T-helper 17 cell (primary cell): ENCODE measurements at regions not wholly inside any gene's neighbourhood (a gene's known extent, or its start where the extent isn't known, plus 50 kb on each side); places are given as distances from the start of the nearest gene placed in this dataset.
"Not testable (repeated sequence)": the region's sequence is repeated elsewhere in the genome, so short reads cannot be mapped to it uniquely, and the experiment has no call there.

Source experiments
- ATAC-seq: fragments of 150-1000 bp; cut with Tn5 transposase; 2 replicates; pipeline ENCODE4 v1.10.0; 2021; ENCODE audit warnings: mild to moderate bottlenecking, moderate library complexity
- DNase-seq, 3 donors: peaks; one replicate each; pipeline versions ENCODE4 v3.0.0 to v3.0.0-alpha.2; 2020 to 2021
- H3K9me3 ChIP-seq: one replicate; pipeline ENCODE4 v1.7.0; 2013; ENCODE audit warnings: low read length, mild to moderate bottlenecking; ENCODE audit not compliant: control insufficient read depth, poor library complexity, severe bottlenecking
- H3K27ac Mint-ChIP-seq: one replicate; pipeline ENCODE4 v1.8.0; 2022; ENCODE audit warnings: mild to moderate bottlenecking, moderate library complexity, mixed read lengths
- H3K27me3 Mint-ChIP-seq: one replicate; pipeline ENCODE4 v1.8.0; 2022; ENCODE audit warnings: mixed read lengths
- H3K36me3 Mint-ChIP-seq: one replicate; pipeline ENCODE4 v1.8.0; 2022; ENCODE audit warnings: low read depth, mixed read lengths
- H3K4me1 Mint-ChIP-seq: one replicate; pipeline ENCODE4 v1.8.0; 2022; ENCODE audit warnings: mild to moderate bottlenecking, mixed read lengths
- H3K4me3 Mint-ChIP-seq: one replicate; pipeline ENCODE4 v1.8.0; 2022; ENCODE audit warnings: mild to moderate bottlenecking, moderate library complexity, mixed read lengths

DNA sequence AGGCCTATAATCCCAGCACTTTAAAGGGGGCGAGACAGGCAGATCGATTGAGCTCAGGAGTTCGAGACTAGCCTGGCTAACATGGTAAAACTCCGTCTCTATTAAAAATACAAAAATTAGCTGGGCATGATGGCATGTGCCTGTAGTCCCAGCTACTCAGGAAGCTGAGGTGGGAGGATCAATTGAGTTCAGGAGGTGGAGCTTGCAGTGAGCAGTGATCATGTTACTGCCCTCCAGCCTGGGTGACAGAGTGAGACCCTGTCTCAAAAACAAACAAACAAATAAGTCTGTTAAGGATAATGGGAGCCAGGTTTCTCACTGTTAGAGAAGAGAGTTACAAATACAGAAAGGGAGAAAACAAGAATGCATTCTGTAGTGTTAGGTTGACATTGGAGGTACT is 148.7 kb upstream of the PLD5 start:
- H3K9me3 ChIP-seq, H3K36me3 Mint-ChIP-seq, H3K27me3 Mint-ChIP-seq, H3K4me3 Mint-ChIP-seq, H3K27ac Mint-ChIP-seq, ATAC-seq, H3K4me1 Mint-ChIP-seq, DNase-seq: not testable (repeated sequence)

DNA sequence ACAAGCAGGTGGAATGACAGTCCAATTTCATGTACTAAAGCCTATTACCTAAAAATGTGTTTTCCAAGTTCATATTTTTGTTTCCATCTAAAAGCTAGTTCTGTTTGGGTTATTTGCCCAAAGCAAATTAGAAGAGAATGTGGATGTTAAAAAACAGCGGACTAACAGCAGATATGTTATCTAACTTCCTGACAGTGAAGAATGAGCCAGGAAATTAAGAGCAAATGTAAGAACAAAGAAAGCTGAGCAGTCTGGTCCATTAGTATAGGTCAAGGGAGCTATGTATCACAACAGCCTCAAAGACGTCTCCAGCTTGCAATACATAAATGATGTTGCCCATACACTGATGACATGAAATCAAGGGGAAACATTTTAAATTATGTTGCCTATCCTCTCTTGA is 145.5 kb upstream of the PLD5 start:
- H3K36me3 Mint-ChIP-seq, result no peaks in the 10 kb centered on the region
- ATAC-seq, result no peak
- no peaks in the 10 kb centered on the region for H3K27me3 Mint-ChIP-seq

DNA sequence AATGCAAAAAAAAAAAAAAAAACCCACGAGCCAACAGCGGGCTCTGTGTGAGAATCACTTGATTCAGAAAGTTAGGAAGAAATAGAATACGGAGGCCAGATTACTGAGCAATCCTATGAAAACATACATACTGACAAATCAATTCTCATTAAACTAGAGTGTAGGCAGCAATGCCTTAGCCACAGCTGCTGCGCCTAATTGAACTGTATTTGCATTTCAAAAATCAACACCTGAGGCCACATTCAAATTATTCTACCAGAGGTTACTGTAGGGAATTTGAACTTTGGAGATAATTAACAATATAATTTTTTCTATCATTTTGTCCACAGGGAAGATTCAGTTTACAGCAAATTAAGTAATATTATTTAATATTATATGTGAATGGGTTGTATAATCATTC is 138.4 kb upstream of the PLD5 start:
- no peak for ATAC-seq
- H3K27me3 Mint-ChIP-seq, result no peaks in the 10 kb centered on the region
- no peak overlapping the region for H3K4me3 Mint-ChIP-seq
- no peak overlapping the region for H3K27ac Mint-ChIP-seq
- DNase-seq, result no peak
- H3K36me3 Mint-ChIP-seq, result no peaks in the 10 kb centered on the region
- no peaks in the 10 kb centered on the region for H3K9me3 ChIP-seq
- no peaks in the 10 kb centered on the region for H3K4me1 Mint-ChIP-seq

More for the DNA sequence above, 145.5 kb upstream of the PLD5 start:
- no peak for DNase-seq
- no peaks in the 10 kb centered on the region for H3K4me1 Mint-ChIP-seq
- H3K27ac Mint-ChIP-seq, result no peak overlapping the region
- H3K4me3 Mint-ChIP-seq, result no peak overlapping the region
- H3K9me3 ChIP-seq, result no peaks in the 10 kb centered on the region

DNA sequence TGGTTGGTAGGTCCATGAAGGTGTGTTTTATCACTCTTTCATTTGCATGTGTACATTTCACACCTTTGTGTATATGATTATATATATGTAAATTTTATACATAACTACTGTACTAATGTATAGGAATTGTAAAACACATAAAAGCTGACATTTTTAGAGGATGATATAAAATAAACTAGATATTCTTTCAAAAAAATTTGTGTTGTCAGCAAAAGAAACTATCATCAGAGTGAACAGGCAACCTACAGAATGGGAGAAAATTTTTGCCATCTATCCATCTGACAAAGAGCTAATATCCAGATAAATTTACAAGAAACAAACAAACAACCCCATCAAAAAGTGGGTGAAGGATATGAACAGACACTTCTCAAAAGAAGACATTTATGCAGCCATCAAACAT is 129.3 kb upstream of the PLD5 start:
- H3K36me3 Mint-ChIP-seq, H3K9me3 ChIP-seq, DNase-seq, H3K27ac Mint-ChIP-seq, ATAC-seq, H3K4me3 Mint-ChIP-seq, H3K4me1 Mint-ChIP-seq, H3K27me3 Mint-ChIP-seq: not testable (repeated sequence)

DNA sequence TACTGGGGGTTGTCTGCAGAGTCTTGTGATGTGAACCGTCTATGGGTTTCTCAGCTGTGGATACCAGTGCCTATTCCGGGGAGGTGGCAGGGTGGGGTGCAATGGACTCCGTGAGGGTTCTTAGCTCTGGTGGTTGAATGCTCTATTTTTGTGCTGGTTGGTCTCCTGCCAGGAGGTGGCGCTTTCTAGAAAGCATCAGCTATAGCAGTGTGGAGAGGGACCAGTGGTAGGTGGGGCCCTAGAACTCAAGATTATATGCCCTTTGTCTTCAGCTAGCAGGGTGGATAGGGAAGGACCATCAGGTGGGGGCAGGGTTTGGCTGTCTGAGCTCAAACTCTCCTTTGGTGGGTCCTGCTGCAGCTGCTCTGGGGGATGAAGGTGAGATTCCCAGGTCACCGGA is 127.3 kb upstream of the PLD5 start:
- Mint-ChIP-seq H3K4me3 (no peak overlapping the region), H3K36me3 (no peaks in the 10 kb centered on the region), H3K27ac (no peak overlapping the region), H3K4me1 (no peaks in the 10 kb centered on the region), H3K27me3 (peaks cover 5% of the 10 kb centered on the region)
- DNase-seq (no peak), ATAC-seq (no peak)
- no peaks in the 10 kb centered on the region for H3K9me3 ChIP-seq

DNA sequence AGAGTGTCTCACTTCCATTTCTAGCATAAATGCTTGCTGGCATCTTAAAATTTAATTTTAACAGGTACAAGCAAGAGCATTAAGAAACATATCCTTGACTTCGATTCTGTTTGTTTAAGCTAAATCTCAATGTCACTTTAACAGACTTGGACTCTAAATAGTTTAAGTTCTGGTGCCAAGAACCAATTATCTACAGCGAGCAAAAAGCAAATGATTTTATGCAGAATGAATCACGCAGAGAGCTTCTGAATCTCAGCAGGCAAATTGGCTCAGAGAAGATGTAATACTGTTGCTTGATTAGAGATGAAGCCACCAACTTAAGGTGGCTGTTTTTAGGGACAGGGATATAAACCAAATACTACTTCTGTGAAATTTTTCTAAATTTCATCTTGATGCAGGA is 117.0 kb upstream of the PLD5 start:
- Mint-ChIP-seq H3K4me3 (no peak overlapping the region), H3K36me3 (no peaks in the 10 kb centered on the region), H3K27me3 (no peaks in the 10 kb centered on the region), H3K27ac (no peak overlapping the region), H3K4me1 (no peaks in the 10 kb centered on the region)
- no peaks in the 10 kb centered on the region for H3K9me3 ChIP-seq
- DNase-seq, result no peak
- no peak for ATAC-seq

DNA sequence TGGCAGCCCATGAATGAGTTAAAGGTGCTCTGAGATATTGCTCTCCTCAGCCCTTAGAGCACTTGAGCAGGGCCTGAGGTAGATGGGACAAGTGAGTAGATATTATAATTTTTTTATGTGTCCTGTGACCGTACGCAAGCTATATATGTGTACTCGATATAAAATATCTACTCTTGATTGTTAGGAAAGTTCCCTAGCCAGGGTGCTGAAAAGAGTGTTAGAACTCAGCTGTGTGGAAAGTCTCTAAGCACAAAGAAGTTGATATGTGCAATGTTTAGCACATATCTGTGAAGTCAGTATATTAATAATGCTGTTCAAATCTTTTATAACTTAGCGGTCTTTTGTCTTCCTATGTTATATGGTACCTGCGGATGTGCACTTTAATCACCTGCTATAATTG is 114.6 kb upstream of the PLD5 start:
- ATAC-seq (no peak), DNase-seq (no peak)
- Mint-ChIP-seq H3K4me1 (no peaks in the 10 kb centered on the region), H3K4me3 (no peak overlapping the region), H3K27ac (no peak overlapping the region), H3K27me3 (no peaks in the 10 kb centered on the region), H3K36me3 (no peaks in the 10 kb centered on the region)
- no peaks in the 10 kb centered on the region for H3K9me3 ChIP-seq

DNA sequence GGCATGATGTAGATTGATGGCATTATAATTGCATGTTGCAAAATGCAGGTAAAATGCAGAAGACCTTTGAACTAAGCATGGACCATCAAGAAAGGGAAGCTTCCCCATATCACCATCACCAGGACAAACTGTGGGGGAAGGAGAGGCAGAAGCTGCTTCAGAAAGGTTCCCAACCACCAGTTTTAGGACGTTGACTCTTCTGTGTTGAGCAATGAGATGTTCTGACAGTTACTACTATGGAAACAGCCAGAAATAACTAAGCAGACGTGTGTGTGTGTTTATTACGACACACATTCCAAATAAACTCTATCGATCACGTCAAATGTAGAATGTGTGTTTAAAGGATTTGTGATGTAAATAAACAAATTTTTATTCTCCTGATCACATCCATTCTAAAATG is 110.2 kb upstream of the PLD5 start:
- no peaks in the 10 kb centered on the region for H3K4me1 Mint-ChIP-seq
- peaks cover 5% of the 10 kb centered on the region for H3K27me3 Mint-ChIP-seq
- H3K9me3 ChIP-seq, result no peaks in the 10 kb centered on the region
- DNase-seq, result no peak
- no peaks in the 10 kb centered on the region for H3K36me3 Mint-ChIP-seq
- H3K27ac Mint-ChIP-seq, result no peak overlapping the region
- H3K4me3 Mint-ChIP-seq, result no peak overlapping the region
- ATAC-seq, result no peak

DNA sequence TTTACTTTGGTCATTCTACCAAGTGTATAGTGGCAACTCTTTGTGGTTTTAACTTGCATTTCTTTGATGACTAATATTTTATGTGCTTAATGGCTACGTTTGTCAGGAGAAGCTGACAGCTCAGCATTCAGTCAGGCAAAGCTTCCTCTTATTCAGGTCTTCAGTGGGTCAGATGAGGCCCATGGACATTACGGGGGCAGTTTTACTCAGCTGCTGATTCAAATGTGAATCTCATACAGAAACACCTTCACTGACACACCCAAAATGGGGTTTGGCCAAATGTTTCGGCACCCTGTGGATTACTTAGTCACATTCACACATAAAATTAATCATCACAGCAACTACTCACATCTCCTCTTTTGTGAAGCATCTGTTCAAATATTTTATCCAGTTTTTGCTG is 104.9 kb upstream of the PLD5 start:
- peaks cover 5% of the 10 kb centered on the region for H3K27me3 Mint-ChIP-seq
- no peak overlapping the region for H3K27ac Mint-ChIP-seq
- no peaks in the 10 kb centered on the region for H3K4me1 Mint-ChIP-seq
- no peaks in the 10 kb centered on the region for H3K9me3 ChIP-seq
- no peak overlapping the region for H3K4me3 Mint-ChIP-seq
- no peak for ATAC-seq
- DNase-seq, result no peak
- H3K36me3 Mint-ChIP-seq, result no peaks in the 10 kb centered on the region

DNA sequence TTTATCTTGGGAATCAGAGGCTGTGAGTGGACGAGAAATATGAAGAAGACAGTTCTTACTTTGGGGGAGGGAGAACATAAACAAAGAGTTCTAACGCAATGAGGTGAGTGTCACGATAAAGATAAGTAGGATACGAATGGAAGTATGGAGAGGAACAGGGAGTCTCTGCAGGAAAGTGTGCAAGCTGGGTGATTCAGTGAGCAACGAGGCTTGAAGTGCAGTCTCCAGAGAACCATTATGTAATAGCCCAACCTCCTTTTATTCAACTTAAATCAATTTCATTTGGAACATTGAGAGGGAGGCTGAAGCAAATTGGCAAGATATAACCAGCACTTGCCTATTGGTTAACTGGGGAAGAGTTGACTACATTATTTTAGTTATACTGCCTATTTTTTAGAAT is 99.3 kb upstream of the PLD5 start:
- no peak for ATAC-seq
- Mint-ChIP-seq H3K27me3 (no peaks in the 10 kb centered on the region), H3K27ac (no peak overlapping the region), H3K36me3 (no peaks in the 10 kb centered on the region), H3K4me1 (no peaks in the 10 kb centered on the region), H3K4me3 (no peak overlapping the region)
- DNase-seq, result no peak
- H3K9me3 ChIP-seq, result no peaks in the 10 kb centered on the region

DNA sequence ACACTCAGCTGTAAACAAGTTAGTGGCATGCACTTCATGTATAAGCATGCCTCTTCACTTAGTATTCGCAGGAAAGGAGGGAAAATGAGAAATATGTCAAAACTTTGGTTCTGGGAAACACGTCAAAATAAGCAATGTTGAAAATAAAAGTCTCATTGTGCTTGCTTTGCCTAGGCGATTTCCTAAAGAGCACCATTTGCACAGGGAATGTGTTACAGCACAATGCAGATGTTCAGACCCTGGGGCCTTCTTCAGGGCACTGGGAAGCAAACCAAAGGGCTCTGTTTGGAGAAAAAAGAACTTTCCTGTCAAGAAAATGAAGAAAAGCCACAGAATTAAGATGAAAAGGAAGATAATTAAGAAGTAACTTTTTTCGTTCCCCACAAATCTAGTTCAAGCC is 98.6 kb upstream of the PLD5 start:
- H3K4me3 Mint-ChIP-seq, result no peak overlapping the region
- no peaks in the 10 kb centered on the region for H3K36me3 Mint-ChIP-seq
- no peak overlapping the region for H3K27ac Mint-ChIP-seq
- H3K9me3 ChIP-seq, result no peaks in the 10 kb centered on the region
- H3K27me3 Mint-ChIP-seq, result no peaks in the 10 kb centered on the region
- no peak for ATAC-seq
- no peak for DNase-seq
- H3K4me1 Mint-ChIP-seq, result no peaks in the 10 kb centered on the region

DNA sequence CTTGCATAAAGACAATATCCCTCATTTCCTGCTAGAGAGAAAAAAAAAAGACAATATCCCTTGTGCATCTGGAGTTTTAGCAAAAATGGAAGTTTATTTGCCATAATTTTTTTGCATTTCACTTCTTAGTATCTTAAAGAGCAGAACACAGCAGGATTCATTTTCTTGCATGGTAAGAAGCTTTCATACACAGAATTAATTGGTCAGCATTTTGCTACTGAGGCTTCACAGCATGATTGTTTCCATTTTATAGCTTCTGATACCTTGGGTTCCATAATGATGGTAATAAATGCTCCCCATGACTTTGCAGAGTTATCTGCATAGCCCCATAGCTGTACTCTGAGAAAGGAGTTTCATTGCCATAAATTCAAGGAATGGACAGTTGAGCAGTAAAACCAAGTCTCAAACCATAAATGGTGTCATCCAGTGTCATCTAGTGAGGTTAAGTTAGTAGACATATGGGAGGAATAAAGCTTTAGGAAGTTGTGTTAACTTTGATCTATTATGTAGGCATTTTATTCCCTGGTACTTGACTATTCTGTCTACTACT is 88.8 kb upstream of the PLD5 start:
- ATAC-seq, result no peak
- Mint-ChIP-seq H3K4me3 (no peak overlapping the region), H3K27me3 (no peaks in the 10 kb centered on the region), H3K36me3 (no peaks in the 10 kb centered on the region), H3K4me1 (no peaks in the 10 kb centered on the region), H3K27ac (no peak overlapping the region)
- no peak for DNase-seq
- H3K9me3 ChIP-seq, result no peaks in the 10 kb centered on the region

DNA sequence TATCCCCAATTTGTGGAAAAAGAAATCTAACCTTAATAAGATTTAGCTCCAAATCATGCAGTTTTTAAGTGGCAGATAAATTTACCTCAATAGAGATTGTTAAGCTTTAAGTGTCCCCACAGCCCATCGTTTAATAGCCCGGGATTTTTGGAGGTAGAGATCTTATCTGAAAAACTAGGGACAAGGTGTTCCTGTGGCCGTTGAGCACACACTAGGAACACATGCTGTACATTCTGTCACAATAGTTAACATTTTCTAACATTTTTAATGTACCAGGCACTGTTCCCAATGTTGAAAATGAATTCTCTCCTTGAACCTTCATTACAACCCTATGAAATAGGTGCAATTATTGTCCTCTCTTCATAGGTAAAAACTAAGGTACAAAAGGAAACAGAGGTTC is 85.7 kb upstream of the PLD5 start:
- Mint-ChIP-seq H3K4me1 (no peaks in the 10 kb centered on the region), H3K27me3 (no peaks in the 10 kb centered on the region), H3K36me3 (no peaks in the 10 kb centered on the region), H3K4me3 (no peak overlapping the region), H3K27ac (no peak overlapping the region)
- H3K9me3 ChIP-seq, result no peaks in the 10 kb centered on the region
- DNase-seq (no peak), ATAC-seq (no peak)

DNA sequence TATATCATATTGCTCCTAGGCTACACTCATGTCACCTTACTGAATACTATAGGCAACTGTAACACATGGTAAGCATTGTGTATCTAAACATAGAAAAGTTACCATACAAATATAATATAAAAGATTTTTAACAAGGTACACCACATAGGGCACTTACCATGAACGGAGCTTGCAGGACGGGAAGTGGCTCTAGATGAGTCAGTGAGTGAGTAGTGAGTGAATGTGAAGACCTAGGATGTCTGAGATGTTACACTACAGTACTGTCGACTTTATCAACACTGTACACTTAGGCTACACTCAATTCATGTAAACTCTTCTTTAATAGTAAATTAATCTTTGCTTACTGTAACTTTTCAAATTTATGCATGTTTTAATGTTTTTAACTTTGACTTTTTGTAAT is 81.0 kb upstream of the PLD5 start:
- Mint-ChIP-seq H3K27ac (no peak overlapping the region), H3K4me1 (no peaks in the 10 kb centered on the region), H3K36me3 (no peaks in the 10 kb centered on the region), H3K4me3 (no peak overlapping the region), H3K27me3 (peaks cover 6% of the 10 kb centered on the region)
- ATAC-seq, result no peak
- no peak for DNase-seq
- H3K9me3 ChIP-seq, result no peaks in the 10 kb centered on the region

DNA sequence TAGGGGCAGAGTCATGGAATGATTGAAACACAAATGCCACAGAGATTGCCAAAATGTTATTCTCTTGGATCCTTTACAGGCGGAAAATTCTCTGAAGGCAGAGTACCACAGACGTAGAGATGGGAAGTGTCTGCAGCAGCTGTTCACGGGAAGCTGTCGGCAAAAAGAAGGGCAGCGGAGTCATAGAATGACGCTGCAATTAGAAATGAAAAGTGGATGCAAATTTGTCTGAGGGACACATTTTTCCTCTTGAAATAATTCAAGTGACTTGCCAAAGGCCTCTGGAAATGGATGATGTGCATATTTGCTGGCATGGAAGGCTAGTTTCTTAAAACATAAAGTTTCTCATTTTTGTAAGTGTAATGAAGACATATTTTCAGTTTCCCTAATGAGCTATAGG is 77.5 kb upstream of the PLD5 start:
- ATAC-seq (no peak), DNase-seq (no peak)
- peaks cover 6% of the 10 kb centered on the region for H3K27me3 Mint-ChIP-seq
- no peaks in the 10 kb centered on the region for H3K4me1 Mint-ChIP-seq
- no peaks in the 10 kb centered on the region for H3K36me3 Mint-ChIP-seq
- H3K4me3 Mint-ChIP-seq, result no peak overlapping the region
- no peaks in the 10 kb centered on the region for H3K9me3 ChIP-seq
- no peak overlapping the region for H3K27ac Mint-ChIP-seq
